HG02970 (cell line): ENCODE measurements at regions not wholly inside any gene's neighbourhood (a gene's known extent, or its start where the extent isn't known, plus 50 kb on each side); places are given as distances from the start of the nearest gene placed in this dataset.

ENCODE experiments used
- ATAC-seq: cut with Tn5 transposase; IDR thresholded peaks from one replicate; pipeline ENCODE4 v1.9.1; 2021; ENCODE audit warnings: mild to moderate bottlenecking, moderate library complexity, moderate number of reproducible peaks; ENCODE audit not compliant: unreplicated experiment, low FRiP score

GRCh38 chr1:209319549-209319948 is 264.0 kb upstream of the CAMK1G start:
- no peak for ATAC-seq

GRCh38 chr1:209323743-209324142 is 259.8 kb upstream of the CAMK1G start:
- no peak for ATAC-seq

- no peak for ATAC-seq
Measured at GRCh38 chr1:209324901-209325871, 258.3 kb upstream of the CAMK1G start.

GRCh38 chr1:209326076-209326475 is 257.4 kb upstream of the CAMK1G start:
- no peak for ATAC-seq

GRCh38 chr1:209326831-209327230 is 256.7 kb upstream of the CAMK1G start:
- ATAC-seq: no peak

DNA sequence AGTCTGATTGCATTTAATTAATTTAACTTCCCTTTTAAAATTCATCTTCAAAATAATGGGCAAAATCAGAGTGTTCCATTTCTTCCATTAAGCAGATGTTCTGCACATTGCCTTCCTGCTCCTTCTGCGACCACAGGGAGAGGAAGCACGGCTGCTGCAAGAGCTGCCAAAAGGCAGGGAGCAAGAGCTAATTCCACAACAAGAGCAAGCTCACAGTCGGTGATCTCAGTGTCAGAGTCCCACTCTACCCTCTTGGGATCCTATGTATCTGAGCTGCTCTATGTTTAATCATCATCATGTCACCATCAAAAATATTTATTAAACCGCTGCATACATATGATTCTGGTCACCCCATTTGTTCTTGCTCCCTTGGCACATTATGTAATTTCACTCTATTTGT is 255.3 kb upstream of the CAMK1G start:
- ATAC-seq: no peak

DNA sequence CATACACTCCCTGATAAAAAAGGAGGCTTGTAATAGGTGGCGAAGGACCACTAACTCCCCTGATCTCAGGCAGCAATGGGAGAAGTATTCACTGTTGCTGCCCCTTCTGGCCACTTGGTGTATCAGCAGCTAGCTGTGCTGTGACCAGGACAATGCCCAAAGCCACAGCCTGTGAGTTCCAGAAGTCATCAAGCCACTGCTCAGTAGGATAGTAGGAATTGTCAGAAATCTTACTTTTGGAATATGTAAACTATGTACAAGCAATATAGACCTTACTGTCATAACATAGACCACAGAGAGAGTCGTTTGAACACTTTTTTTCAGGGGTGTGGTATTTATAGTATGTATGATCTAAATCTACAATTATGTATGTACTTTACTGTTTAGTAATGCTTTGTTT is 248.3 kb upstream of the CAMK1G start:
- peak; percentile 81 for ATAC-seq

GRCh38 chr1:209341146-209341545 is 242.4 kb upstream of the CAMK1G start:
- ATAC-seq: no peak

DNA sequence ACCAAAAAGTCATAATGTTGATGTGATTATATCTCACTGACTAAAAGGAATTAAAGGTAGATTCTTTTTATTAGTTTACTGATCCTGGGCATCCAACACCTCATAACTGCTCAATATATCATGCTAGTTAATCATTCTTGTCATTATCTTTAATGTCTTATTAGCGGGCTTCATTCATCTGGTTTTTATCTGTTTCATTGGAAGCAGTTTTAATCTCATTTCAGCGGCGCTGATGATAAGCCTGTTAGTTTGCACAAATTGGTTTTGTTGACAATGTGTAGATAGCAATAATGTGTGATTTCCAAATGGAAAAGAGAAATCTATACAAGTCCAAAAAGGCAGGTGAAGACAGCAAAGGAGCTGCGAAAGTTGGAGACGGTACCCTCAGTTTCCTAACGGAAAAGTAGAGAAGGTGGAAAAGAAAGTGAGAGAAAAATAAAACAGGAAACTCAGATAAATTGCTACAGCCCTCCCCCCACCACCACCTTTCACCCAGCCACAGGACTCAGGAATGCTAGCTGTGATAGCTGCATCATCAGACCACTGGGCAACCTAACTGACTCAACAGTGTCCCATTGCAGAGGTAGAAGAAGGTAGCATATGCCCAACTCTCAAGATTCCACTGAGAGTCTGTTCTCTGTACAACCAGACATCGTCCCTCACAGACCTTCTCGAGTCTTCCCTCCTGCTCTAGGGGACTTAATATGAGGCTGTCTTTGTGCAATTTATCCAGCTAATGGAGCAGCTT is 241.7 kb upstream of the CAMK1G start:
- no peak for ATAC-seq

DNA sequence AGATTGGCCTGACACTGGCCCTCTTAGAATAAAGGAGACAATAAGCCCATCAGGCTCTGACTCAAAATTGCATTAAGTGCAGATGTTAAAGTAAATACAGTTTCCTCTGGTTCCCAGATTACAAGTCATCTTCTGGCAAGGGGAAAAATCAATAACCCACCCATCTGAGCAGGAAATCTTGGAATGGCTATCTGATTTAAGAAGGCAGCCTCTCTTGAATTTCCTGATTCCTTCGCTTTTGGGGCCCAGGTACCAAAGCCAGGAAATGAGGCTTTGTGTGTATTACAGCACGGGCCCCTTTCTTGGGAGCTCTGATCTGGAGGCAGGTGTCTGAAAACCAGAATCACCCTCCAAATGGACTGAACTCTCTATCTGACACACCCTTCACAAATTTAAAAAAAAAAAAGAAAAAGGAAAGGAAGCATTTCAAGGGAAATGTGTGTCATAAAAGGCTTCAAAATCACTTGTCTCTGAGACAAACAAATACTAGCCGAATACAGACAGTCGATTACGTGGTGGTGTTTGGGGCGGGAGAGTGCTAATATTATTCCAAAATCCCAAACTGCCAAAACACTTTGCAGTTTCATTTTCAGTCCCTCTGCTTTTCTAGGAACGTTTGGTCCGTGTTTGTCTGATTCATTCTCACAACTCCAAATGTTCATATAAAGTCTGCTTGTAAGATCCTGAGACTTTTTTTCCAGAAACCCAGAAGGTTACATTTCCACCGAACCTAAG is 240.9 kb upstream of the CAMK1G start:
- no peak for ATAC-seq

GRCh38 chr1:209343511-209343910 is 240.0 kb upstream of the CAMK1G start:
- no peak for ATAC-seq

DNA sequence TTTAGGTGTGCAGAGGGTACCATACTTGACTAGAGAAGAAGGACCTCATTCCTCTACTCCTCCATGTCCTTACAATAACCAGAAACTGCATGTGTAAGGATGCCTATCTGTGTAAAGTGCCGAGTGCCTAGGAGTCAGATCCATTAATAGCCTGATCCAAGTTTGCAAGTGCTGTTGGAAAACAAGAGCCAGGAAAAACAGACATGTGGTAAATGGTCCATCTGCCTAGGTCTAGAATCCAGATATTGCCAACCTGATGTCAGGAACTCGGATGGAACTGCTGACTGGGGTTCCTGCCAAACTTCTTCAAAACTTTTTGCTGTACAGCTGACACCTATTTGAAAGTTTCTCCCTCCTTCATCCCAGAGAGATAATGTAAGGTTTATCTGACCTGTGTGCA is 239.4 kb upstream of the CAMK1G start:
- no peak for ATAC-seq

DNA sequence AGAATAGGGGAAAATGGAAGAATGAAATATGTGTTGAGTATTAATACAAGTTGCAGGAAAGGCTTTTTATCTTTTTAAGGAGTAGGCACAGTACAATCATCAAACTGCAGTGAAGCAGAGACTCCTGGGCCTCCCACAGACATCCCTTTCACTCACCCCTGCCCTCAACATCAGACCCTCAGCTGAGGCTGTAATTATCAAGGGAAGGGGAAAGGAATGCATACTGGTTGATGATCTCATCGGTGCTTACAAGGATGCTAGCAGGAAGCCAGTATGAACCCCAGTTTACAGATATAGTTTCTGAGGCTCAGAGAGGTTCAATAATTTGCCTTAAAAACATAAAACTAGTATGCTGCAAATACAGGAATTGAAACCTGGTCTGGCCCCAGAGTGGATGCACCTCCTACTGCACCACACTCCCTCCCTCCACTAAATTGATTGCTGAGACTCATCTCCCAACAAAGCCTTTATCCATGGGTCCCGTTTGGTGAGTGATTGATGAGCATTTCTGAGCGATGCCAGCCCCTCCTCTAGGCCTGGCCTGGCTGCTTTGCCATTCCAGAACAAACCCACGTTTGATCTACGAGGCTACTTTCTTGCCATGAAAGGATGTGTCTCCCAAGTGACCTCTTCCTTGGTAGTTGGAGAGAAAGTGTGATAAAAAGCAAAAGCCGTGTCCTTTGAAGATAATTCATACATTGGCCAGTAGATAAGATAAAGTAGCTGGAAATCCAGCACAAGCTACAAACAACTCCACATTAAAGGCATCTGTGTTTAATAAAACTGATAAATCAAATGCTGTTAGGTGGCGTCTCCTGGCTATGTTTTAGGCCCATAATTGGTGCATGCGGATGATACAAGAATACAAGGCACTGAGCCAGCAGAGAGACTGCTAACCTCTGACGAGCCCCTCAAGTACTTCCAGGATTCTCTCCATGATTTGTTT is 233.9 kb upstream of the CAMK1G start:
- no peak for ATAC-seq

- ATAC-seq: no peak
Measured at GRCh38 chr1:209353053-209353452, 230.5 kb upstream of the CAMK1G start.

- no peak for ATAC-seq
Measured at GRCh38 chr1:209354111-209354839, 229.2 kb upstream of the CAMK1G start.

GRCh38 chr1:209354840-209355165 is 228.7 kb upstream of the CAMK1G start:
- ATAC-seq: no peak

- no peak for ATAC-seq
Measured at GRCh38 chr1:209355415-209355814, 228.1 kb upstream of the CAMK1G start.

DNA sequence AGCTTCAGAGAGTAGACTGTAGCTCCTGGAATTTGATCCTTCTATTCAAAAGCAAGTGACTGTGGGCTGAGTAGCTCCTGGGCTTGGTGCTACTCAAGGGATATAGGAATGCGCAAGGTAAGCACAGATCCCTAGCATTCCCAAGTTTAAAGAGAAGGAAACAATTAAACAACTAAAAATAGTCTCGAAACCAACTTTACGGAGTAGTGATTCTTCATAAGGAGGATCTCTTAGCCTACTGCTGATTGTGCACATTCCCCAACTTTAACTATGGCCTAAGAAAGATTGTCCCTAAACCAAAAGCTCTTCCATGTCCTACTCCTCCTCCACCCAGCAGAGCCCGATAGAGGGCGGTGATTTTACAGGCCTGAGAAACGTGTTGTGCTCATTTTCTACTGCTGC is 226.5 kb upstream of the CAMK1G start:
- no peak for ATAC-seq

DNA sequence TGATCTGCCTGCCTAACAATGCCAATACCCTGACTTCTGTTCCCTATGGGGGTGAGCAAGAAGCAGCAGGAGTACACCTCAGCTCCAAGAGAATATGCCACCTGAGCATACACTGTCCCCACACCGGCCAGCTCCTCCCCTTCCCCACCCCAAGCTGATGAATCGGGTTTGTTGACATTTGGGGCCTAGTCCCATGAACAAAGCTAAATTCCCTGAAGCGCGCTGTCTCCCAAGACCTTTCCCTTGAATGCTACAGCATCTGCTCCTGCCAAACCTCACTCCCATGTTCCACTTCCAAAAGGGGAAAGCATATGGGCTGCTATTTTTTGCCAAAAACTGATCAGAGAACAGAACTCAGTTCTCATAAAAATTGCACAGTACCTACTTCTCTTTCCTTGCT is 220.4 kb upstream of the CAMK1G start:
- ATAC-seq: no peak
